HG03558 (cell line): ENCODE measurements at regions not wholly inside any gene's neighbourhood (a gene's known extent, or its start where the extent isn't known, plus 50 kb on each side); places are given as distances from the start of the nearest gene placed in this dataset.
"Not testable (repeated sequence)": the region's sequence is repeated elsewhere in the genome, so short reads cannot be mapped to it uniquely, and the experiment has no call there.

ENCODE experiments used
- ATAC-seq: cut with Tn5 transposase; IDR thresholded peaks from one replicate; pipeline ENCODE4 v1.9.1; 2021; ENCODE audit warnings: moderate number of reproducible peaks; ENCODE audit not compliant: unreplicated experiment; ENCODE audit errors: extremely low read depth

DNA sequence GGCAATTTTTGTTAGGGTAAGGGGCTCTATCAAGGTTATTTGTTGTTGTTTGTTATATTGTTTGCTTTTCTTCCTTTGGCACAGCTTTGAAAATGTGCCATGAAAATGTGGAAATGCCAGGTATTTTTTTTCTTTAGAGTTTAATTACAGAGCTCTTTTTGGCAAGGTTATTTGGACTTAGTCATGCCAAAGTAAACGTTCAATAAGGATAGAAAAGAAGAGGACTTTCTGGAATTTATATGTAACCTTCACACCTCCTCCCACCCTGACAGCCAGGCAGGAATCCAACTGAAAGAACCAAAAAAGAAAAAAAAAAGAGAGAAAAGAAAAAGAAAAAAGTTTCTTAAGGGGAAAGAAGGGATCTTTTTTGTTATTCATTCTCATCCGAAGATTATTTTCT lies 217.8 kb downstream of the KITLG start:
- ATAC-seq: no peak

- no peak for ATAC-seq
Observed at GRCh38 chr12:88365403-88365802, 214.9 kb downstream of the KITLG start.

GRCh38 chr12:88366101-88366500 lies 214.2 kb downstream of the KITLG start:
- ATAC-seq: no peak

DNA sequence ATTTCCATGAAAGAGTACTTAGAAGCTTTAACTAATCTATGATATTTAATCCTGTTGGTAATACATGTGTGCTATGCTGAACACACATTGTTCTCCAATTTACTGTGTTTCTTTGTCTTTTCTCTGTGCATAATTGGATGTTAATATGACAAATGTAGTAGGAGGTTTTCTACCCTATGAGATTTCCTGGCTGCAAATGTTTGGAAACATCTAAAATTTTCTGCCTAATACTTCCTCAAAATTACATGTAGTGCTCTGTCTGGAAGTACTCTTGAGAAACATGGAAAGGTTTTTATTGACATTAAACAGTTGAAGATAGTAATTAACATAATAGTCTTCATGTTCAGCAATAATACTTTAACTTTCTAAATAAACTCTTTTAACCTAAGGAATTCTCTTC lies 213.0 kb downstream of the KITLG start:
- ATAC-seq: no peak

- not testable (repeated sequence) for ATAC-seq
Observed at GRCh38 chr12:88368077-88368476, 212.2 kb downstream of the KITLG start.

- no peak for ATAC-seq
Observed at GRCh38 chr12:88371416-88372183, 208.7 kb downstream of the KITLG start.

DNA sequence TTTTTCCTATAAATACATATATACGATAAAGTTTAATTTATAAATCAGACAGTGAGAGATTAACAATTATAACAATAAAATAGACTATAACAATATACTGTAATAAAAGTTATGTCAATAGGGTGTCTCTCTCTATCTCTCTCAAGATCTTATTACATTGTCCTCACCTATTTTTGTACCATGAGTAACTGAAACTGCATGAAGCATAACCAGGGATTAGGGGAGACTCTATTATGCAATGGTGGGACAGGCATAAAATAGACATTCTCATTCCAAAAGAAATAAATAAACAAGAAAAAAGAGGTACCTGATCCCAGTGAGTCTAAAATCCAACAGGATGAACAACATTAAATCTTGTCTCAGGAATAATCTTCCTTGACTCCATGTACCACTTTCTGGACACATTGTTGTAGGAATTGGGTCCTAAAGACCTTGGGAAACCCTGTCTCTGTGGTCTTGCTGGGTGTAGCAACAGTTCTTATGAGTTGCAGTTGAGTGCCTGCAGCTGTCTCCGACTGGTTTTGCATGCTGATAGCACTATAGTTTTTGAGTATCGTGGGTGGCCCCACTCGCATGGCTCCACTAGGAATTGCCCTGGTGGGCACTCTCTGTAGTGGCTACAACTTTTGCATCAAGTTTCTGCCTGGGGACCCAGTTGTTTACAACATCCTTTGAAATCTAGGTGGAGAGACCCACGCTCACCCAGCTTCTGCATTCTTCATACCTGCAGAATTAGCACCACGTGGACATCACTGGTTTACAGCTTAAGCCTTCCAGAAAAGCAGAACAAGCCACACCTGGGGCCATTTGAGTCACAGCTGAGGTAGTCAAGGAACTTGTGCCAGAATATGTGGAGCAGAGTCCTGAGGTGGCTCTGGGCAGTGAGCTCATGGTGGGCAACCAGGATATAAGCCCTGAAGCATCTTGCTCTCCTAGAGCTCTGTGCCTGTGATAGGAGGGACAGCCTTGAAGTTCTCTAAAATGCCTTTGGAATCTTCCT lies 204.7 kb downstream of the KITLG start:
- no peak for ATAC-seq

DNA sequence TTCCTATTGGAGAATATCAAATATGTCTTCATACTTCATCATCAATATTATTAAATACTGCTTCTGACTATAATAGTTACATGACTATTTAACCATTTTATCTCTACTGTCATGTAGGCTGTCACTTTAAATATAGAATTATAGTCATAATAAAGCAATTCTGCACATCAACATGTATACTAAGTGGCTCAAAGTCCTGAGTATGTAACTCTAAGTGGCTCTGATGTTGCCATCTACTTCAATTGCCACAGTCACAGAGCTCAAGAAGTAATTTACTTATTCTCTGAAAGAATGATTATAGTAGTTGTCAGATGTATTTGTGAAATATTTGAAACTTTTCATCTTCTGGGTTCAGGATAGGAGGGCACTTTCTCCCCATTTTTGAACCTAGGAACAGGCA lies 202.3 kb downstream of the KITLG start:
- no peak for ATAC-seq

DNA sequence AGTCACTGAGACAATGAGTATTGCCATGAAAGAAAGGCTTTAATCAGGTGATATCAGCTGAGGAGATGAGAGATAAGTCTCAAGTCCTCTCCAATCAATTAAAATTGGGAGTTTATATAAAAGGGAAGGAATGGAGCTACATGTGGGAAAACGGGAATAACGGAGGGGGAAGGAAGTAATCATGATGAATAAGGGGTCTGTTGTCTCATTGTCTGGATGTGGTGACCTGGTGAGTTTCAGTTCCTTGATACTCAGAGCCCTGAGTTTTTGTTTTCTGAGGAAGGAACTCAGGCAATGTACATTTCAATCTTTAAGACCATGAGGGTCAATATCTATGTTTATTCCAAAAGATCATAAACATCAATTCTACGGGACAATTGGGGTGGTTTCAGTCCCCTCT lies 198.8 kb downstream of the KITLG start:
- no peak for ATAC-seq

- ATAC-seq: no peak
Observed at GRCh38 chr12:88383405-88383804, 196.9 kb downstream of the KITLG start.

DNA sequence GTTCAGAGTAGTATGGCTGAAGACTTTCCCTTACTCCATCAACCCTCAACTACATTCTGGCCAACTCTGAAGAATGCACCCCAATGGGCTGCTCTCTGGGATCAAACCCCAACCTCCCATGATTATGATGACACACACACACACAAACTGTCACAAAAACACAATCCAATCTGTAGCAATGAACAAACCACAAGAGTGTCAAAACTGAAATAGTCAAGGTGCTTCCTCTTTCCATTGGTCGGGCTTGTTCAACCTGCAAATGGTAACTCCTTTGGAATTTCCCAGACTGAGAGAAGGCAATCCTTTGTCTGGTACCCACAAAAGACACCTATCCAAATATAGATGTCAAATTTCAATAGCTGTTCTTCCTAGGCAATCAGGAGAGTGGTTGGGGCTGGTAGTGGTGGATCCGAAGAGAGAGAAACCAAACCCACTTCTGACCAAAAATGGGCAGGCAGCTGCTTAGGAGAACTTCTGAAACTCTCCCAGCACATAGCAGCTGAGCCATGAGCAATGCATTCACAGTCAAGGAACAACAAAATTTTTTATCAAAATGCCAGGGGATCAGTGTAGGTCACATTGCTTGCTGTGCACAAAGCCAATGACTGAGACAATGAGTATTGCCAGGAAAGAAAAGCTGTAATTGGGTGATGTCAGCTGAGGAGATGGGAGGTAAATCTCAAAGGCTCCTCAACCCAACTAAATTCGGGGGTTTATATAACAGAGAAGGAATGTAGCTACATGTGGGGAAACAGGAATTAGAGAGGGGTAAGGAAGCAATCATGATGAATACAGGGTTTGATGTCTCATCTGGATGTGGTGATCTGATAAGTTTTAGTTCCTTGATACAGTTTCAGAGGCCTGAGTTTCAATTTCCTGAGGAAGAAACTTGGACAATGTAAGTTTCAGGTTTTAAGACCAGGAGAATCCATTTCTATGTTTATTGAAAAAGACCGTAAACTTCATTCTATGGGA lies 191.4 kb downstream of the KITLG start:
- ATAC-seq: no peak

DNA sequence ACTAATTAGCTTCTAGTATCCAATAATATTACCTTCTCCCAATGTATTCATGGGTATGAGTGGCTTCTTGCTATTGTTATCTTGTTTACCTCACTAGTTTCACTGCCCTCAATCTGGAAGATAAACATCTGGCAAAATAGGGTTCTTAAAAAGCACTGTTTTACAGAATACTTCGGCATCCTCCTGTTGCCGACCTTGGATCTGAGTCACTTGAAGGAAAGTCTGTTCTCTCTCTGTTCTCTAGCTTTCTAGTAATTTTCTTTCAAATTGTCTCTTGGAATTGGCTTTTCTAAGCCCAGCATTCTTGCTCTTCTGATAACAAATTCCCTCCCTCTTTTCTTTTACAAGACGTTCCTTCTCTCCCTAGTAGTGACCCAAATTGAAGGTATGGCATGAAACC lies 189.5 kb downstream of the KITLG start:
- ATAC-seq: no peak

GRCh38 chr12:88391556-88391955 lies 188.7 kb downstream of the KITLG start:
- ATAC-seq: no peak

GRCh38 chr12:88393017-88393767 lies 187.1 kb downstream of the KITLG start:
- no peak for ATAC-seq

DNA sequence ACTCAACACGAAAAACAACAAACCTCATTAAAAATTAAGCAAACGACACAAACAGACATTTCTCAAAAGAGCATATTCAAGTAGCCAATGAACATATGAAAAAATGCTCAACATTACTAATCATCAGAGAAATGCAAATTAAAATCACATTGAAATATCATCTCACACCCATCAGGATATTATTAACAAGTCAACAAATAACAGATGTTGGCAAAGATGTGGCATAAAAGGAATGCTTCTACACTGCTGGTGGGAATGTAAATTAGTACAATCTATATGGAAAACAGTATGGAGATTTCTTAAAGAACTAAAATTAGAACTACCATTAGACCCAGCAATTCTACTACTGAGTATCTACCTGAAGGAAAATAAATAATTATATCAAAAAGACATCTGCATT lies 182.2 kb downstream of the KITLG start:
- no peak for ATAC-seq

GRCh38 chr12:88399811-88400210 lies 180.5 kb downstream of the KITLG start:
- ATAC-seq: no peak

GRCh38 chr12:88400302-88400701 lies 180.0 kb downstream of the KITLG start:
- ATAC-seq: no peak

- ATAC-seq: no peak
Observed at GRCh38 chr12:88401155-88401554, 179.1 kb downstream of the KITLG start.

- ATAC-seq: no peak
Observed at GRCh38 chr12:88406905-88407304, 173.4 kb downstream of the KITLG start.
